Esophagus (tissue), 2 donors: ENCODE measurements at regions not wholly inside any gene's neighbourhood (a gene's known extent, or its start where the extent isn't known, plus 50 kb on each side); places are given as distances from the start of the nearest gene placed in this dataset.

Experiments used
- H3K27ac ChIP-seq, 2 donors: one replicate each; pipeline ENCODE4 v1.5.1; 2013; ENCODE audit warnings: low read depth in 2 of 2, mild to moderate bottlenecking in 2 of 2, inconsistent platforms in 1 of 2, low read length in 1 of 2, moderate library complexity in 1 of 2
- H3K27me3 ChIP-seq, 2 donors: one replicate each; pipeline ENCODE4 v1.6.1; 2013; ENCODE audit warnings: low read length in 2 of 2, control low read depth in 1 of 2, mild to moderate bottlenecking in 1 of 2; ENCODE audit not compliant: insufficient read depth in 2 of 2, control insufficient read depth in 1 of 2
- H3K36me3 ChIP-seq, 2 donors: one replicate each; pipeline ENCODE4 v1.6.1; 2013; ENCODE audit warnings: low read length in 1 of 2; ENCODE audit not compliant: control insufficient read depth in 2 of 2, insufficient read depth in 2 of 2
- H3K4me1 ChIP-seq, 2 donors: one replicate each; pipeline ENCODE4 v1.6.1; 2013; ENCODE audit warnings: low read length in 1 of 2; ENCODE audit not compliant: control insufficient read depth in 2 of 2, insufficient read depth in 2 of 2
- H3K4me3 ChIP-seq, 2 donors: one replicate each; pipeline ENCODE4 v1.5.1; 2013; ENCODE audit warnings: low read length in 2 of 2, mild to moderate bottlenecking in 2 of 2, low read depth in 1 of 2, moderate library complexity in 1 of 2
- H3K9me3 ChIP-seq, 2 donors: one replicate each; pipeline ENCODE4 v1.6.1; 2013; ENCODE audit warnings: mild to moderate bottlenecking in 2 of 2, low read depth in 1 of 2, low read length in 1 of 2, moderate library complexity in 1 of 2; ENCODE audit not compliant: control insufficient read depth in 2 of 2, insufficient read depth in 1 of 2
- WGBS, 2 donors: extraction: QIAGEN DNeasy Blood & Tissue Kit; methylation state at CpG; one replicate each; pipeline ENCODE4 v1.1.7; 2013; 5-methylcytosine and 5-hydroxymethylcytosine counted together
- donor health status: healthy with polysubstance abuse.
- donor health status: Bipolar disorder and iron deficiency.

- Histone ChIP-seq H3K27me3 (no peaks in the 10 kb centered on the region), H3K36me3 (no peaks in the 10 kb centered on the region), H3K9me3 (no peaks in the 10 kb centered on the region), H3K4me1 (no peaks in the 10 kb centered on the region), H3K27ac (no peak overlapping the region), H3K4me3 (no peak overlapping the region)
- 68 to 88% methylated on average over 1 of the region's 1 CpG for WGBS, 2 donors
Measured at GRCh38 chr12:111141205-111141604, 220.8 kb upstream of the MYL2 start.

GRCh38 chr12:111138016-111138415, 217.6 kb upstream of the MYL2 start:
- 38 to 48% methylated on average over 8 of the region's 8 CpGs for WGBS, 2 donors
- Histone ChIP-seq H3K4me1 (no peaks in the 10 kb centered on the region), H3K4me3 (no peak overlapping the region)

GRCh38 chr12:111135293-111135832, 215.0 kb upstream of the MYL2 start:
- H3K27me3 ChIP-seq, result no peaks in the 10 kb centered on the region
- 96 to 97% methylated on average over 5 of the region's 5 CpGs for WGBS, 2 donors
- H3K4me3 ChIP-seq, result no peak overlapping the region
- H3K36me3 ChIP-seq, result no peaks in the 10 kb centered on the region
- H3K27ac ChIP-seq, result no peak overlapping the region
- H3K4me1 ChIP-seq, result no peaks in the 10 kb centered on the region
- H3K9me3 ChIP-seq, result no peaks in the 10 kb centered on the region

More at GRCh38 chr12:111138016-111138415, 217.6 kb upstream of the MYL2 start:
- Histone ChIP-seq H3K27me3 (no peaks in the 10 kb centered on the region), H3K27ac (no peak overlapping the region), H3K9me3 (no peaks in the 10 kb centered on the region), H3K36me3 (no peaks in the 10 kb centered on the region)

DNA sequence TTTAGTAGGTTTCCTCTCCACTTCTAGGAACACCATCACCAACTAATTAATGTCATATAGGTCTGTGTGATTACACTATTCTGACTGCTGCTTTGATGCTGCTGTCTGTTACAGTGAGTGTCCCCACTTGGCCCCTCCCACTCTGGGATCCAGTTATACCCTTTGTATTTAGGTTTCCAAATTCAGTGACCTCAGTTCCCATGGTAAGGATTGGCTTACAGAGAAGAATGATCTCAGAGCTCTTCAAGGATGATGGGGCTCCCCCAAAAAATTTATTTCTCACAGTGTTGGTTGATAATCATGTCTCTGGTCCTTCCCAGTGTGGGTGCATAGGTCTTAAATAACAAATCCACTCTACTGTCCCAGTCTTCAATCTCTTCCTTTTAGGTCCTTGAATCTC, 210.0 kb upstream of the MYL2 start:
- H3K9me3 ChIP-seq, result no peaks in the 10 kb centered on the region
- no peaks in the 10 kb centered on the region for H3K27me3 ChIP-seq
- H3K27ac ChIP-seq, result no peak overlapping the region
- H3K4me3 ChIP-seq, result no peak overlapping the region
- H3K36me3 ChIP-seq, result no peaks in the 10 kb centered on the region
- no peaks in the 10 kb centered on the region for H3K4me1 ChIP-seq

GRCh38 chr12:111129149-111129767, 208.9 kb upstream of the MYL2 start:
- Histone ChIP-seq H3K4me1 (no peaks in the 10 kb centered on the region), H3K27ac (no peak overlapping the region), H3K4me3 (no peak overlapping the region), H3K27me3 (no peaks in the 10 kb centered on the region), H3K9me3 (no peaks in the 10 kb centered on the region), H3K36me3 (no peaks in the 10 kb centered on the region)
- WGBS, 2 donors, result 73 to 81% methylated on average over 3 of the region's 3 CpGs

- no peak overlapping the region for H3K4me3 ChIP-seq
- H3K4me1 ChIP-seq, result no peaks in the 10 kb centered on the region
- H3K9me3 ChIP-seq, result no peaks in the 10 kb centered on the region
- H3K27me3 ChIP-seq, result no peaks in the 10 kb centered on the region
- WGBS, 2 donors, result 56 to 57% methylated on average over 2 of the region's 2 CpGs
- H3K36me3 ChIP-seq, result no peaks in the 10 kb centered on the region
- no peak overlapping the region for H3K27ac ChIP-seq
Measured at GRCh38 chr12:111126331-111126730, 206.0 kb upstream of the MYL2 start.

DNA sequence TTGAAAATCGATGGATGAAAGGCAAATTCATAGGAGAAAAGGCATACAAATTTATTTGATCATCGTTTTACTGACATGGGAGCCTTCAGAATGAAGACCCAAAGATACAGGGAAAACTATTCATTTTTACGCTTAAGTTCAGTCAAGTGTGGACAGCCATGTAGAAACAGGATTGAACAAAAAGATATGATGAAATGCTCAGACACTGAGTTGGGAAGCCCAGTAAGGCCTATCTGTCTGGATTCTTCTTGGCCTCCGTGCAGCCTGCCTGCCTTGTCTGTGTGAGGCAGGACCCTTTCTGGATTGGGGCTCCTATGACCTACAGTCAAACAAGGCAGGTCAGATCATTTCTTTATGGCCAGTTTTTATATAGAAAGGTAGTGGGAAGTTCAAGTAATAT, 203.8 kb upstream of the MYL2 start:
- Histone ChIP-seq H3K36me3 (no peaks in the 10 kb centered on the region), H3K4me1 (no peaks in the 10 kb centered on the region), H3K4me3 (no peak overlapping the region), H3K9me3 (no peaks in the 10 kb centered on the region), H3K27me3 (no peaks in the 10 kb centered on the region), H3K27ac (no peak overlapping the region)
- 85 to 86% methylated on average over 4 of the region's 4 CpGs for WGBS, 2 donors

DNA sequence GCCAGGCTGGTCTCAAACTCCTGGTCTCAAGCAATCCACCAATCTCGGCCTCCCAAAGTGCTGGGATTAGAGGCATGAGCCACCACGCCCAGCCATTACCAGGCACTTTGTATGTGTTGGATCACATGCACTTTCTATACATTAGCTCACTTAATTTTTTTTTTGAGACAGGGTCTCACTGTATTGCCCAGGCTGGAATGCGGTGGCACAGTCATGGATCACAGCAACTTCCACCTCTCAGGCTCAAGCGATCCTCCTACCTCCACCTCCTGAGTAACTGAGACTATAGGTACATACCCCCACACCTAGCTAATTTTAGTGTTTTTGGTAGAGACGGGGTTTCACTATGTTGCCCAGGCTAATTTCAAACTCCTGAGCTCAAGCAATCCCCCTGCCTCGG, 203.0 kb upstream of the MYL2 start:
- Histone ChIP-seq H3K27me3 (no peaks in the 10 kb centered on the region), H3K9me3 (no peaks in the 10 kb centered on the region), H3K4me1 (no peaks in the 10 kb centered on the region), H3K4me3 (no peak overlapping the region), H3K36me3 (no peaks in the 10 kb centered on the region), H3K27ac (no peak overlapping the region)
- WGBS, 2 donors, result 90 to 91% methylated on average over 6 of the region's 6 CpGs

GRCh38 chr12:111122458-111122878, 202.1 kb upstream of the MYL2 start:
- WGBS, 2 donors, result 18 to 28% methylated on average over 7 of the region's 7 CpGs
- Histone ChIP-seq H3K27ac (no peak overlapping the region), H3K4me1 (no peaks in the 10 kb centered on the region), H3K9me3 (no peaks in the 10 kb centered on the region), H3K36me3 (no peaks in the 10 kb centered on the region), H3K4me3 (no peak overlapping the region), H3K27me3 (no peaks in the 10 kb centered on the region)

GRCh38 chr12:111121840-111122239, 201.5 kb upstream of the MYL2 start:
- 54 to 58% methylated on average over 6 of the region's 6 CpGs for WGBS, 2 donors
- Histone ChIP-seq H3K27me3 (no peaks in the 10 kb centered on the region), H3K9me3 (no peaks in the 10 kb centered on the region), H3K27ac (no peak overlapping the region), H3K4me1 (no peaks in the 10 kb centered on the region), H3K4me3 (no peak overlapping the region), H3K36me3 (no peaks in the 10 kb centered on the region)
